Stimulated activated effector memory CD8-positive, alpha-beta T cell treated with anti-CD3 and anti-CD28 coated beads, Interleukin-12 subunit alpha, Interleukin-12 subunit beta, amount 100 ng/mL, for 72 hours (primary cell): ENCODE measurements at regions not wholly inside any gene's neighbourhood (a gene's known extent, or its start where the extent isn't known, plus 50 kb on each side); places are given as distances from the start of the nearest gene placed in this dataset.
A peak's percentile ranks its signal among the peaks of the same experiment; 100 is the strongest.

ENCODE experiments used
- ATAC-seq: fragments of 150-1000 bp; cut with Tn5 transposase; 2 replicates; pipeline ENCODE4 v1.10.0; 2021
- DNase-seq, 2 donors: peaks; one replicate each; pipeline ENCODE4 v3.0.0; 2021 to 2022; ENCODE audit warnings: low spot score in 2 of 2
- H3K27ac Mint-ChIP-seq: one replicate; pipeline ENCODE4 v1.8.0; 2022; ENCODE audit warnings: mild to moderate bottlenecking, mixed read lengths
- H3K36me3 Mint-ChIP-seq: one replicate; pipeline ENCODE4 v1.8.0; 2022; ENCODE audit warnings: mild to moderate bottlenecking, mixed read lengths
- H3K4me1 Mint-ChIP-seq: one replicate; pipeline ENCODE4 v1.8.0; 2022; ENCODE audit warnings: mixed read lengths
- H3K4me3 Mint-ChIP-seq: one replicate; pipeline ENCODE4 v1.8.0; 2022; ENCODE audit warnings: mild to moderate bottlenecking, mixed read lengths
- H3K9me3 Mint-ChIP-seq: one replicate; pipeline ENCODE4 v1.8.0; 2022; ENCODE audit warnings: mixed read lengths

DNA sequence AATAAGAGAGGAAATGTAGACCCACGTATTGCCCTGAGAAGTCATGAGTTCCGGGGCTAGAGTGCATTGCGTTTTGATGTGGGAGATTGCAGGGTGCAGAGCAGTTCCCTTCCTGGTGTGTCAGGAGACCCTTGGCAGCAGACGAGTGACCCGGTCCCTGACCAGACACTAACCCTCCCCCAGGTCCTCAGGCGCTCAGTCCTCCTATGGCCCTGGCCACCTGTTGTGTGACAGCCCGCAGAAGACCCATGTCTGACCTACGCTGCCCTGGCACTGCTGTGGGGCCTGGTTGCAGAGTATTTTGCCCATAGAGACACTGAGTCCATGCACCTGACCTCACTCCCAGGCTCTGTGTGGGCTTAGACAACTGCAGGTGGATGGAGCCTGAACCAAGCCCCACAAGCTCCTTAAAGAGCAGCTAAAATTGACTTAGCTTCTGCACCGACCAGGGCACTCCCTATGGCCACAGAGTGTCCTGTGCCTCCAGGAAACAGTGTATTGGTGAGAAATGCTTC is 833.8 kb downstream of the TBC1D22A start:
- Mint-ChIP-seq H3K9me3 (no peaks in the 10 kb centered on the region), H3K4me1 (no peaks in the 10 kb centered on the region), H3K36me3 (no peaks in the 10 kb centered on the region), H3K27ac (no peak overlapping the region), H3K4me3 (no peak overlapping the region)
- ATAC-seq: no peak
- DNase-seq: no peak

DNA sequence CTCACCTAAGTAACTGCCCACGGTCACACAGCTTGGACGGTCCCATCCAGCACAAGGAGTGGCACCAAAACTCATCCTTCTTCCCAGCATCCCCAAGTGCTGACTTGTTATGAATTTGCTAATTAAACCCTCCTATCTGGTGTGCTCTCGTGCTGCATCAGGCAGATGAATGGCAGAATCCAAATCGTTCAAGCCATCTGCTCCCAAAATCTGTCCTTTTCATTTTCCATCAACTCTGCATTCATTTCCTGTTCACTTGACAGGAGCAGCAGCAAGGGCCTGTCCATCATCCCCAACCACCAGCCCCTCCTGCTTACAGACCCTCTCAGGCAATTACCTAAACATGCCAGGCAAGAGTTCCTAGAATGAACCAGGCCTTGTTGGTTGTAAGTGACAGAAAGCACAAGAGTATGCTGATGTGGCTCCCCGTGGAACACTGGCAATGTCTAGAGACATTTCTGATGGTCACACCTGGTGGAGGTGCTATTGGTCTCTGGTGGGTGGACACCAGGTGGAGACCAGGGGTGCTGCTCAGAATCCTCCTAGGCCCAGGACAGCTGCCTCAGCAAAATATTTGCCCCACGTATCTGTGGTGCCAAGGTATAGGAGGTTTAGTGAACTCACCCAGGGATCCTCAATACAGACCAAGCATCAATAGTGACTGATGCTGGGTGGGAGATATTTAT is 832.5 kb downstream of the TBC1D22A start:
- Mint-ChIP-seq H3K4me3 (no peak overlapping the region), H3K27ac (no peak overlapping the region), H3K36me3 (no peaks in the 10 kb centered on the region), H3K9me3 (no peaks in the 10 kb centered on the region), H3K4me1 (no peaks in the 10 kb centered on the region)
- ATAC-seq (no peak), DNase-seq (no peak)

DNA sequence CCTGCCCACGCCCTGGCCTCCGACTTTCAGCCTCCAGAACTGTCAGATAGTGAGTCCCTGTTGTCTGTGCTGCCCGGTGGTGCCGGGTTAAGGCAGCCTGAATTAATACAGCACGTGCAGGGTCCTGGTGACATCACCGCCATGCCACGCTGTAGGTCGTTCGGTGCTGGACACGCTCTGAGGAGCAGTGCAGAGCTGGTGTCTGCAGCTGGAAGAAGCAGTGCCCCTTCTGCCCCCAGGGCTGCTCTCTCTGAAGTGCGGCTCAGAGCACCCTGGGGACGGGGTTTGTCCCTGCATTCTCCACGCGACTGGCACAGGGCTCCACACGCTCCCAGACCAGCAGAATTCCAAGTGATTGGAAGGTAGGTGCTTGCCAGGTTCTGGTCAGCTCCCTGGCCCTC is 831.5 kb downstream of the TBC1D22A start:
- no peaks in the 10 kb centered on the region for H3K9me3 Mint-ChIP-seq
- no peaks in the 10 kb centered on the region for H3K36me3 Mint-ChIP-seq
- no peaks in the 10 kb centered on the region for H3K4me1 Mint-ChIP-seq
- H3K27ac Mint-ChIP-seq: no peak overlapping the region
- H3K4me3 Mint-ChIP-seq: no peak overlapping the region
- no peak for ATAC-seq
- no peak for DNase-seq

DNA sequence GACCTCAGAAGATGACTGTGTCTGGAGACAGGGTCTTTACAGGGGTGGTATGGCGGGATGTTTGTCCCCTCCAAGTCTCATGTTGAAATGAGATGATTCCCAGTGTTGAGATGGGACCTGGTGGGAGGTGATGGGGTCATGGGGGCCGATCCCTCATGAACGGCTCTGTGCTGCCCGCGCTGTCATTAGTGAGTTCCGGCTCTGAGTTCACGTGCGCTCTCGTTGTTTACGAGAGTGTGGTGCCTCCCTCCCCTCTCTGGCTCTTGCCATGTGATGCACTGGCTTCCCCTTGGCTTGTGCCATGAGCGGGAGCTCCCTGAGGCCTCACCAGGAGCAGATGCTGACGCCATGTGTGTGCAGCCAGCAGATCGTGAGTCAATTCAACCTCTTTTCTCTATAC is 830.8 kb downstream of the TBC1D22A start:
- DNase-seq (no peak), ATAC-seq (no peak)
- Mint-ChIP-seq H3K36me3 (no peaks in the 10 kb centered on the region), H3K9me3 (no peaks in the 10 kb centered on the region), H3K4me3 (no peak overlapping the region), H3K27ac (no peak overlapping the region), H3K4me1 (no peaks in the 10 kb centered on the region)

DNA sequence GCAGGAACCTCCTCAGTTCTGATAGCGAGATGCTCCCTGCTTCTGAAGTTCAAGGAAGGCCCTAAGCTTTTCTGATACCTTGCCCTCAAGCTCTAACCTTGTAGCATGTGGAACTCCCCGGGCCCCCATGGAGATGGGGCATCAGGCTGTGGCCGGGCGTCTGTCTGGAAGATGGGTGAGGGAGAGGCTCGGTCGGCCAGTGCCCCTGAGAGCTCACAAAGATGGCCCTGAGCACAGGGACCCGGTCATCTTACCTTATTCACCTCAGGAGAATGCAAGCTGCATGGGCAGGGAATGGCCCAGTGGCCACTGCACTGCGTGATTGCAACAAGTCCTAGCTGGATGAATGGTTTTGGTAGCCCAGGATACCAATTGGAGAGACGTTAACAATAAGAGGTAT is 830.3 kb downstream of the TBC1D22A start:
- ATAC-seq (no peak), DNase-seq (no peak)
- H3K4me3 Mint-ChIP-seq: no peak overlapping the region
- H3K4me1 Mint-ChIP-seq: no peaks in the 10 kb centered on the region
- H3K27ac Mint-ChIP-seq: no peak overlapping the region
- H3K9me3 Mint-ChIP-seq: no peaks in the 10 kb centered on the region
- H3K36me3 Mint-ChIP-seq: no peaks in the 10 kb centered on the region

DNA sequence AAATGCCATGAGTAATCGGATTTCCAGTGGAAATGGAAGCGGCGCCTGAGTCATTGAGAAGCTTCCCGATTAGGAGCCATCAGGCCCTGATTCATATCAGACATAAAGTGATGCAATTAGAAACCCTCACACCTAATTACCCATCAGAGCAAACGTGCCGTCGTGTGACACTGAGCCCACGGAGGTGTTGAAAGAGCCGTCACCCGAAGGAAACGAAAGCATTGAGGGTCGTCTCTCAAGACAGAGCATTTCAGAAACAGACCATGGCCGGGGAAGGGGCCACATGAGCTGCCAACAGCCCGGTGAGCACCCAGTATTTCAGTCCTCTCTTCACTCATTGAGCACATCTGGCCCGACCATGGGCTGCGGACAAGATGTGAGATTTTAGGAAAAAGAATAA is 829.3 kb downstream of the TBC1D22A start:
- no peak overlapping the region for H3K4me3 Mint-ChIP-seq
- no peaks in the 10 kb centered on the region for H3K9me3 Mint-ChIP-seq
- H3K27ac Mint-ChIP-seq: no peak overlapping the region
- DNase-seq: no peak
- no peak for ATAC-seq
- no peaks in the 10 kb centered on the region for H3K4me1 Mint-ChIP-seq
- H3K36me3 Mint-ChIP-seq: no peaks in the 10 kb centered on the region

DNA sequence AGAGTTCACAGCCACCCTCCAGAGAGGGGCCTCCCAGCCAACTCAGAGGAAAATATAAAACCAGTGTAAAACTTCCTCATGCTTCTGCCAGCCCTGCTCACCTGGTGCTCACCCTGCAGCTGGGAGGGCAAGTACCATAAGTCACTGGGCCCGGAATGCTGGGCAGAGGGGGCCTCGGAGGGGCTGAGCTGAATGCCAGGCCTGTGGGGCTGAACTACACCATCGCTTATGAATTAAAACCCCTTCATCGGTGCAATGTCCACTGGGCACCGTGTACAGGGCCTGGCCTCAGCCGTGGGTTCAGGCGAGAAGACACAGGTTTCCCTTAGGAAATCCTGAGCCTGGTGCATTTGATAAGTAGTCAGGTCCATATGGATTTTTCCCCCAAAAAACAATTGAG is 828.6 kb downstream of the TBC1D22A start:
- ATAC-seq (no peak), DNase-seq (no peak)
- H3K9me3 Mint-ChIP-seq: no peaks in the 10 kb centered on the region
- peak overlapping the region; percentile 77 for H3K27ac Mint-ChIP-seq
- H3K36me3 Mint-ChIP-seq: no peaks in the 10 kb centered on the region
- no peak overlapping the region for H3K4me3 Mint-ChIP-seq
- no peaks in the 10 kb centered on the region for H3K4me1 Mint-ChIP-seq

DNA sequence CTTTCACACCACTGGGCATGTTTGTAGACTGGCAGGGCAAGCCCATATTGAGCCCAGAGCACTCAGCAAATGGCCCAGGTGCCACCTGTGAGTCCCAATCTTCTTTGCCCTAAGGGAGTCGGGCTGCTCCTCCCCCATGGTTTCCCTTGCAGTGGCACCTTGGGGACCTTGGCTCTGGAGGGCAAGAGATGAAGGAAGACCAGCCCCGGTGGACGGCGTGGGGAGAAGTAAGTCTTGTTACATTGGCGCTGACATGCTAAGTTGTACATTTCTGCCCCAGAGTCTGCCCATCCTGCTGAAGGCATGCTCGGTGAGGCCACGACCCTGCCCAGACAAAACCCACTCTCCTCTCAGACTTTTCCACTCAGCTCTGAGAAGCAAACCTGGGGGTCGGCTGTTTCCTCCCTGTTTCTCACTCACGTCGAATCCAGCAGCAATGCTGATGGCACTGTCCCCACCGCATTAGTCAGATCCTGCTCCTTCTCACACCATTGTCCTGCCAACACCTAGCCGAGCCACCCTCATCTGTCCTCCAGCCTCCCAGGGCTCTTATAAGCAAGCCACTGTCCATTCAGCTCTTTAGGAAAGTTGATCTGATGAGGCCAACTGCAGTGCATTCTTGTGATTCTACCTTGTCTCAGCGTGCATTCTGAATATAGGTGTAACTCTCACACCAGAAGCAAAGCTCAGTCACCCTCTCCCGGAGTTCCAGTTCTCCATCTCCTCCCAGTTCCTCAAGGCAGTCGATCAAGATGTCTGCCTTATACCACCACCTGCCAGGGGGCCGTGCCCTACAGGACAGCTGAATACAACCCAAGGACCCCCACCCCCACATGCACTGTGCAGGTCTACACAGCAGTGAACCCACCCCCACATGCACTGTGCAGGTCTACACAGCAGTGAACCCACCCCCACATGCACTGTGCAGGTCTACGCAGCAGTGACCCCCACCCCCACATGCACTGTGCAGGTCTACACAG is 827.1 kb downstream of the TBC1D22A start:
- H3K9me3 Mint-ChIP-seq: no peaks in the 10 kb centered on the region
- H3K27ac Mint-ChIP-seq: no peak overlapping the region
- ATAC-seq: no peak
- H3K4me1 Mint-ChIP-seq: no peaks in the 10 kb centered on the region
- H3K36me3 Mint-ChIP-seq: no peaks in the 10 kb centered on the region
- DNase-seq: no peak
- H3K4me3 Mint-ChIP-seq: no peak overlapping the region

DNA sequence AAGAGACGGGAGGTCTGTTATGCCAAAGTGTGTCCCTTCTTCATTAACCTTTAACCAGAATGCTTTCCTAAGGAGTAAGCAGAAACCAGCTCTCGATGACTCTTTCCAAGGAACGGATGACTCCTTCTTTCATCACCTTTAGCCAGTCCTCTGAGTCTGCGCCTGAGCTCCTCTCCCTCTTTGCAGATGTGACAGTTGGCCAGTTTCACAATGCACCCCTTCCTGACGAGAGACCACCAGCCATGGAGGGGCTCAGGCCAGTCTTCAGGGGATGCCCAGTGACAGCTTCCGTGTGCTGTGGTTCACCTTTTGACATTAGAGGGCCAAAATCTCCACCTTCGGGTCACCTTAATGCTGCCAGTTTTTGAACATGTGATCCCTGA is 826.1 kb downstream of the TBC1D22A start:
- no peak overlapping the region for H3K27ac Mint-ChIP-seq
- ATAC-seq (no peak), DNase-seq (no peak)
- no peaks in the 10 kb centered on the region for H3K36me3 Mint-ChIP-seq
- H3K9me3 Mint-ChIP-seq: no peaks in the 10 kb centered on the region
- no peaks in the 10 kb centered on the region for H3K4me1 Mint-ChIP-seq
- no peak overlapping the region for H3K4me3 Mint-ChIP-seq

DNA sequence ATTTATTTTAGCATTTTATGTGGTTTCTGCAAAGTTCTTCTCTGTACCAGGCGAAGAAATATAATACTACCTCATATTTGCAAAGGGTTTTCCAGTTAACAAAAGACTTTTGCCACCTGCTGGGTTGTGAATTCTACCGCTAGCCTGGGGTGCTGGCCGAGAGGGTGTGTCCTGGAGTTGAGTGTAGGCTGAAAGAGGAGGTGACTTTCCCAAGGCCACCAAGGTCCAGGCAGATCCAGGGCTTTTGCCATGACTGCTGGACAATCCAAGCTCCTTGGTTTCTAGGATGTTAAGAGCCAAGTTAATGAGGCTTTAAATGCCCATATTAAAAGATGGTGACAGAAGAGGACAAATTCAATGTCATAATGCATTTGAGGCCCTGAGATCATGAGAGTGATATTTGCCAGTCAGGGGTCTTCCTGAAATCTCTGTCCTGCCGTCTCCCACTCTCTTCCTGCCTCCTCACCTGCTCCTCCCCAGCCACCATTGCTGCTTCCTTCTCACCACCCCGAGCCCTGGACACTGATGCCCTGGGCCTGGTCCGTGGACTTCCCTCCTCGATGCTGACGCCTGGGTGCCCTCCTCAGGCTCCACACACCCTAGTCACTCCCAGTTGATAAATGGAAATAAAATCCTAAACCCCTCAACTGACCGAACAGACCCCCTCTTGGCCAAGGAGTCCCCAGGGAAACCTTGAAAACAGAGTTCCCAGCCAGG is 825.6 kb downstream of the TBC1D22A start:
- DNase-seq: no peak
- Mint-ChIP-seq H3K9me3 (no peaks in the 10 kb centered on the region), H3K4me1 (no peaks in the 10 kb centered on the region), H3K36me3 (no peaks in the 10 kb centered on the region), H3K4me3 (no peak overlapping the region), H3K27ac (no peak overlapping the region)
- no peak for ATAC-seq

DNA sequence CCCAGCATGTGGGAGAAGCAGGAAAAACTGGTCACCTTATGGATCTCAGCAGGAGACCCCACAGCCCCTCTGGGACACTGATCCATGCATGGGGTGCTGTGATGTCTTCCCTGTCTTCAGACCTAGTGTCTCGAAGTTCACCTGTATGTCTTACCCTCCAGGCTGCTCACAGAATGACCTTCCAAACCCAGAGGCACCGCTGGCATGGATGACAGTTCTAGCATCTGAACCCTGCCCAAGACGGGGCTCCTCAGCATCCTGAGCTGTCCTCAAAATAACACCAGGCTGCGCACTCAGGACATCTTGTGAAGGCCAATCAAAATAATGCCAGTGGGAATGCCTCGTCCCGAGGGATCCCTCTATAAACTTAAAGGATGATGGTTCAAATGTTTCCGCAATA is 824.9 kb downstream of the TBC1D22A start:
- Mint-ChIP-seq H3K9me3 (no peaks in the 10 kb centered on the region), H3K4me1 (no peaks in the 10 kb centered on the region), H3K4me3 (no peak overlapping the region), H3K27ac (no peak overlapping the region), H3K36me3 (no peaks in the 10 kb centered on the region)
- ATAC-seq (no peak), DNase-seq (no peak)

DNA sequence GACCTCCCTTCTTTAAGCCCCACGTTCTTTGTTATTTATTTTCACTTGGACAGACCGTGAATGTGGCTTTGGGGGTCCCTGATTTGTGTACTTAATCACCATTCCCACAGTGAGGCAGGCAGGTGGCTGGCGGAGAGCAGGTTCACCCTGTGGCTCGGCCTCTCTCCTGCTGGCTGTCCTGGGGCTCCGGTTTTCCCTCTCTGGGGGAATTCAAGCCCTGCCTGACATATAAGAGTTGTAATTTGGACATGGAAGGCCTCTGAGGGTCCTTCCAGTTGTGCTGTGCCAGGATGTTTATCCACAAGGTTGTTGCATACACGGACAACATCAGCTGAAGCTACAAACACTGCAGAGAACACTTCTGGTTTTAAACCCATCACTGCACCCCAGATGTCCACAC is 824.5 kb downstream of the TBC1D22A start:
- H3K36me3 Mint-ChIP-seq: no peaks in the 10 kb centered on the region

DNA sequence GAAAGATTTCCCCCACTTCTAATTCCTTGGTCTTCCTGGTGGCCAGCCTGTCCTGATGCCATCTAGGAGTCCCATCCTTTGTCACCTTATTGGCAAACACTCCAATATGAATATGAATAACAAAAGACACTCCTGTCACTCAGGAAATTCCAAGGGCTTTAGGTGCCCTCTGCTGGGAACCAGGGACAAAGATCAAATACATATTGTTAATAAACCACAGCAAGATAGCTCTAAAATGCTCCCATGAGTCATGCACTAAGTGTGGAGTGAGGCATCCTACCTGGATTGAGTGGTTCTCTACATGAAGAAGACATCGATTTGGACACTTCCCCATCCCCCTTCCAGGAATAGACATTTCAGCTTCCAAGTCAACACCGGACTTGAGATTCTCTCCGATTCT is 823.6 kb downstream of the TBC1D22A start:
- H3K27ac Mint-ChIP-seq: no peak overlapping the region
- no peak overlapping the region for H3K4me3 Mint-ChIP-seq
- DNase-seq (no peak), ATAC-seq (no peak)
- H3K36me3 Mint-ChIP-seq: no peaks in the 10 kb centered on the region
- no peaks in the 10 kb centered on the region for H3K9me3 Mint-ChIP-seq
- H3K4me1 Mint-ChIP-seq: no peaks in the 10 kb centered on the region

More for the DNA sequence above, 824.5 kb downstream of the TBC1D22A start:
- no peak for ATAC-seq
- Mint-ChIP-seq H3K9me3 (no peaks in the 10 kb centered on the region), H3K4me1 (no peaks in the 10 kb centered on the region), H3K27ac (no peak overlapping the region), H3K4me3 (no peak overlapping the region)
- DNase-seq: no peak

DNA sequence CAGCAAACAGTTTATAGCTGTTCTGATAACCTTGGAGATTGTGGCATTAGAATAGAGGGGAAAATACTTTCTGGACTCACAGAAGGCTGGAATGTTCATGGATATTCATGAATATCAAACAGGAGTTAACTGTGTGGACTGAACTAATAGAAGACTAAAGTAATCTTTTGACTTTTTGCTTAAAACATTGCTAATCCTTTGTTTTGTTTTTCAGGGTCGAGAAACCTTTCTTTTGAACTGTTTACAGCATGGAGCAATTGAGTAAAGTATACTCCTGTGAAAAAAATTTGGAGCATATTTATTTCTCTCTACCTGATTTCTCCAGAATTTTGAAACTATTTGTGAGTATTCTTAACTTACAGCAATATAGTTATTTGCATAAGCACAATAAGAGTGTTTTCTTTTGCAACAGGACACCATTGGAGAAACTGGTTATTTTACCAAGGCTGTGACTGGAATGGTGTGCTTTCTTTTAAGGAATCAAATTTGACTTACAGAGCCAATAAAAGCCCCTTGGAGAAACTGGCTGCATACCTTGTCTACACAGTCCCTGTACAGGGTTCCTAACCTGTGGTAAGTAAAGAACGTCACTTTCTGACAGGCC is 821.6 kb downstream of the TBC1D22A start:
- ATAC-seq (no peak), DNase-seq (no peak)
- Mint-ChIP-seq H3K9me3 (no peaks in the 10 kb centered on the region), H3K4me3 (no peak overlapping the region), H3K36me3 (no peaks in the 10 kb centered on the region), H3K27ac (no peak overlapping the region), H3K4me1 (no peaks in the 10 kb centered on the region)

DNA sequence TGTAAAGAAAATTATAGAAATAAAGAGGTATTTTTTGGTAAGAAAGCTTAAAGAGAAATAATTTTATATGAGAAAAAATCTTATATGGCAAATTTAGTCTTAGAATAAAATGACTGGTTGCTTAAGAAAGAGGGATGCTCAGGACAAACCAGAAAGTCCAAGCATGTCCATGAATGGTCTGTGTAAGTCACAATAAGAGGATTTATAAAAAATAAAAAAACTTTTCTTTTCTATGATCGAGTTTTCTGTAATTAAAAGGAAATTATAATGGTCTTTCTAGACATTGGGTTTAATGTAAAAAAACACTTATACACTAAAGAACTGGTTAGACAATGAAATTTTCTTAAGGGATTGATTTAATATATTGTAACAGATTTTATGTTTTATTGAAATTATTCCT is 819.6 kb downstream of the TBC1D22A start:
- ATAC-seq (no peak), DNase-seq (no peak)
- H3K36me3 Mint-ChIP-seq: no peaks in the 10 kb centered on the region
- H3K4me3 Mint-ChIP-seq: no peak overlapping the region
- H3K4me1 Mint-ChIP-seq: no peaks in the 10 kb centered on the region
- H3K27ac Mint-ChIP-seq: no peak overlapping the region
- no peaks in the 10 kb centered on the region for H3K9me3 Mint-ChIP-seq
